Stimulated activated CD8-positive, alpha-beta memory T cell treated with anti-CD3 and anti-CD28 coated beads, Interleukin-4, amount 100 ng/mL, for 48 hours (primary cell): ENCODE measurements at regions not wholly inside any gene's neighbourhood (a gene's known extent, or its start where the extent isn't known, plus 50 kb on each side); places are given as distances from the start of the nearest gene placed in this dataset.
"Not testable (repeated sequence)": the region's sequence is repeated elsewhere in the genome, so short reads cannot be mapped to it uniquely, and the experiment has no call there.

Source experiments
- DNase-seq: peaks from one replicate; pipeline ENCODE4 v3.0.0-alpha.2; 2020

GRCh38 chr1:149157409-149157808 is 54.1 kb upstream of the NBPF9 start:
- DNase-seq, result not testable (repeated sequence)

- not testable (repeated sequence) for DNase-seq
Observed at GRCh38 chr1:149158308-149158707, 55.0 kb upstream of the NBPF9 start.

- DNase-seq, result not testable (repeated sequence)
Observed at GRCh38 chr1:149163063-149163444, 59.7 kb upstream of the NBPF9 start.

- not testable (repeated sequence) for DNase-seq
Observed at GRCh38 chr1:149174765-149175164, 71.4 kb upstream of the NBPF9 start.

- not testable (repeated sequence) for DNase-seq
Observed at GRCh38 chr1:149175812-149176211, 72.5 kb upstream of the NBPF9 start.

GRCh38 chr1:149176453-149177316 is 73.3 kb upstream of the NBPF9 start:
- DNase-seq, result peak; percentile 69

GRCh38 chr1:149190742-149191141 is 87.4 kb upstream of the NBPF9 start:
- not testable (repeated sequence) for DNase-seq

GRCh38 chr1:149196651-149197050 is 93.3 kb upstream of the NBPF9 start:
- DNase-seq, result not testable (repeated sequence)

GRCh38 chr1:149200567-149200966 is 97.2 kb upstream of the NBPF9 start:
- DNase-seq, result not testable (repeated sequence)

GRCh38 chr1:149202283-149202682 is 98.9 kb upstream of the NBPF9 start:
- DNase-seq, result not testable (repeated sequence)

- not testable (repeated sequence) for DNase-seq
Observed at GRCh38 chr1:149204396-149204795, 101.0 kb upstream of the NBPF9 start.

- DNase-seq, result not testable (repeated sequence)
Observed at GRCh38 chr1:149208836-149209235, 105.5 kb upstream of the NBPF9 start.

GRCh38 chr1:149211757-149212420 is 108.5 kb upstream of the NBPF9 start:
- not testable (repeated sequence) for DNase-seq

- not testable (repeated sequence) for DNase-seq
Observed at GRCh38 chr1:149212946-149213345, 109.6 kb upstream of the NBPF9 start.

- not testable (repeated sequence) for DNase-seq
Observed at GRCh38 chr1:149213673-149214072, 110.3 kb upstream of the NBPF9 start.

GRCh38 chr1:149218080-149218988 is 115.0 kb upstream of the NBPF9 start:
- DNase-seq, result not testable (repeated sequence)

GRCh38 chr1:149219539-149219938 is 116.2 kb upstream of the NBPF9 start:
- DNase-seq, result not testable (repeated sequence)

- not testable (repeated sequence) for DNase-seq
Observed at GRCh38 chr1:149220463-149221074, 117.2 kb upstream of the NBPF9 start.

GRCh38 chr1:149227933-149228665 is 124.7 kb upstream of the NBPF9 start:
- DNase-seq, result not testable (repeated sequence)

- DNase-seq, result not testable (repeated sequence)
Observed at GRCh38 chr1:149228672-149229585, 125.6 kb upstream of the NBPF9 start.
